ENCODE measurements at regions not wholly inside any gene's neighbourhood (a gene's known extent, or its start where the extent isn't known, plus 50 kb on each side); places are given as distances from the start of the nearest gene placed in this dataset.

DNA sequence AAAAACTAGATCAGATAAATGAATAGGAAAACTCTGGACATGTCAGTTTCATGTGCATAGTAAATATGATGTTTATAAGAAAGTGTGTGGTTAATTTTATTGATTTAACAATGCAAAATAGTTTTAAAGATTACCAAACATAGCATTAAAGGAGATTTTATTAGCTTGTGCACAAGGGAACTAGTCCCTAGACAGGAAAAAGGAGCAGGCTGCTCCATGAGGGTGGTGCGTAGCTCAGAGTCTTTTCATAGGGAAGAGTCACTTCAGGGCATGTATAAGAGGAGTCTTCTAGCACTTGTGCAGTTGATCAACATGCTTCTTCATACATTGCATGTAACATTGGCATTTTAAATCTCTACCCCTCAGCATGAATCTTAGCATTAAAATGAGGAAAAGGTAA, 835.8 kb downstream of the GRIK2 start:
- 86 to 90% (median 87%) methylated on average over 1 of the region's 1 CpG for WGBS, 3 donors
- no peak for DNase-seq

More for the DNA sequence above, 835.8 kb downstream of the GRIK2 start:
- H3K27ac ChIP-seq = no peak overlapping the region
- peaks cover 6% of the 10 kb centered on the region for H3K9me3 ChIP-seq
- TF ChIP-seq, protein P1, sequence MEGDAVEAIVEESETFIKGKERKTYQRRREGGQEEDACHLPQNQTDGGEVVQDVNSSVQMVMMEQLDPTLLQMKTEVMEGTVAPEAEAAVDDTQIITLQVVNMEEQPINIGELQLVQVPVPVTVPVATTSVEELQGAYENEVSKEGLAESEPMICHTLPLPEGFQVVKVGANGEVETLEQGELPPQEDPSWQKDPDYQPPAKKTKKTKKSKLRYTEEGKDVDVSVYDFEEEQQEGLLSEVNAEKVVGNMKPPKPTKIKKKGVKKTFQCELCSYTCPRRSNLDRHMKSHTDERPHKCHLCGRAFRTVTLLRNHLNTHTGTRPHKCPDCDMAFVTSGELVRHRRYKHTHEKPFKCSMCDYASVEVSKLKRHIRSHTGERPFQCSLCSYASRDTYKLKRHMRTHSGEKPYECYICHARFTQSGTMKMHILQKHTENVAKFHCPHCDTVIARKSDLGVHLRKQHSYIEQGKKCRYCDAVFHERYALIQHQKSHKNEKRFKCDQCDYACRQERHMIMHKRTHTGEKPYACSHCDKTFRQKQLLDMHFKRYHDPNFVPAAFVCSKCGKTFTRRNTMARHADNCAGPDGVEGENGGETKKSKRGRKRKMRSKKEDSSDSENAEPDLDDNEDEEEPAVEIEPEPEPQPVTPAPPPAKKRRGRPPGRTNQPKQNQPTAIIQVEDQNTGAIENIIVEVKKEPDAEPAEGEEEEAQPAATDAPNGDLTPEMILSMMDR (IDR thresholded peaks at IDR 0.05) = no peak
- H3K27me3 ChIP-seq (ENCODE audit: insufficient read depth in 3 of 3, low read length in 2 of 3) = no peaks in the 10 kb centered on the region
- H3K36me3 ChIP-seq (ENCODE audit: insufficient read depth in 1 of 2, low read depth in 1 of 2) = no peaks in the 10 kb centered on the region
- intact Hi-C loops (cut with DNase I) = no loop called here
- no peak overlapping the region for H3K4me3 ChIP-seq
- H3K4me1 ChIP-seq = no peaks in the 10 kb centered on the region
- ATAC-seq = no peak

Data from psoas muscle (tissue), 7 donors.